ENCODE measurements at regions not wholly inside any gene's neighbourhood (a gene's known extent, or its start where the extent isn't known, plus 50 kb on each side); places are given as distances from the start of the nearest gene placed in this dataset.

GRCh38 chr10:2019281-2019680, 282.0 kb upstream of the ADARB2 start:
- DNase-seq (ENCODE audit: low spot score): no peak

GRCh38 chr10:2014541-2014940, 277.2 kb upstream of the ADARB2 start:
- DNase-seq (ENCODE audit: low spot score): no peak

GRCh38 chr10:2012209-2012608, 274.9 kb upstream of the ADARB2 start:
- DNase-seq (ENCODE audit: low spot score): no peak

GRCh38 chr10:2011106-2011716, 273.9 kb upstream of the ADARB2 start:
- no peak for DNase-seq (ENCODE audit: low spot score)

GRCh38 chr10:2005546-2005945, 268.2 kb upstream of the ADARB2 start:
- DNase-seq (ENCODE audit: low spot score): no peak

GRCh38 chr10:1992930-1993329, 255.6 kb upstream of the ADARB2 start:
- no peak for DNase-seq (ENCODE audit: low spot score)

- no peak for DNase-seq (ENCODE audit: low spot score)
Observed at GRCh38 chr10:1989090-1989489, 251.8 kb upstream of the ADARB2 start.

- DNase-seq (ENCODE audit: low spot score): no peak
Observed at GRCh38 chr10:1981976-1982375, 244.7 kb upstream of the ADARB2 start.

- no peak for DNase-seq (ENCODE audit: low spot score)
Observed at GRCh38 chr10:1980459-1980858, 243.1 kb upstream of the ADARB2 start.

GRCh38 chr10:1978584-1978983, 241.3 kb upstream of the ADARB2 start:
- DNase-seq (ENCODE audit: low spot score): no peak

- no peak for DNase-seq (ENCODE audit: low spot score)
Observed at GRCh38 chr10:1977461-1977860, 240.1 kb upstream of the ADARB2 start.

GRCh38 chr10:1972406-1972805, 235.1 kb upstream of the ADARB2 start:
- DNase-seq (ENCODE audit: low spot score): no peak

- DNase-seq (ENCODE audit: low spot score): no peak
Observed at GRCh38 chr10:1968257-1969033, 231.1 kb upstream of the ADARB2 start.

GRCh38 chr10:1966712-1967376, 229.5 kb upstream of the ADARB2 start:
- no peak for DNase-seq (ENCODE audit: low spot score)

- no peak for DNase-seq (ENCODE audit: low spot score)
Observed at GRCh38 chr10:1964476-1964875, 227.2 kb upstream of the ADARB2 start.

GRCh38 chr10:1963341-1963740, 226.0 kb upstream of the ADARB2 start:
- no peak for DNase-seq (ENCODE audit: low spot score)

GRCh38 chr10:1961989-1962388, 224.7 kb upstream of the ADARB2 start:
- no peak for DNase-seq (ENCODE audit: low spot score)

GRCh38 chr10:1960982-1961381, 223.7 kb upstream of the ADARB2 start:
- no peak for DNase-seq (ENCODE audit: low spot score)

GRCh38 chr10:1957057-1957456, 219.7 kb upstream of the ADARB2 start:
- DNase-seq (ENCODE audit: low spot score): no peak

- DNase-seq (ENCODE audit: low spot score): no peak
Observed at GRCh38 chr10:1954300-1954699, 217.0 kb upstream of the ADARB2 start.

- DNase-seq (ENCODE audit: low spot score): no peak
Observed at GRCh38 chr10:1952126-1953095, 215.1 kb upstream of the ADARB2 start.
